Endothelial cell of umbilical vein (primary cell): ENCODE measurements at regions not wholly inside any gene's neighbourhood (a gene's known extent, or its start where the extent isn't known, plus 50 kb on each side); places are given as distances from the start of the nearest gene placed in this dataset.

Experiments used
- BruUV-seq: library from RNA; stranded (reverse); fragments of 400-500 nt; replicated peaks from 2 replicates; lab custom pipeline; 2021; lab: Mats Ljungman, UMichigan
- CTCF ChIA-PET: fragments of 300-600, 350-600 bp; sonication (Branson Sonifier 250); formaldehyde crosslinking; loops from one replicate; lab custom pipeline; 2021; ENCODE audit warnings: antibody characterized with exemption, inconsistent platforms; lab: Charles Lee
- POLR2A ChIA-PET: fragments of 300-600, 350-600 bp; sonication (Branson Sonifier 250); formaldehyde crosslinking; loops from one replicate; lab custom pipeline; 2021; ENCODE audit warnings: antibody characterized with exemption, inconsistent platforms; lab: Charles Lee
- DNase-seq: peaks from one replicate; pipeline ENCODE4 v3.0.0-alpha.2; 2011; ENCODE audit warnings: low read depth, low spot score
- FAIRE-seq: peaks from 2 replicates; lab custom pipeline; 2011; peaks lifted over from hg19 to GRCh38; lab: Jason Lieb, UNC
- H2AFZ ChIP-seq: 2 replicates; pipeline ENCODE4 v1.6.0; 2012; ENCODE audit warnings: low read depth, low read length, control low read depth, inconsistent platforms
- H3K27ac ChIP-seq: 2 replicates; pipeline ENCODE4 v1.5.1; 2011; ENCODE audit warnings: low read depth, mild to moderate bottlenecking, control low read depth, low read length, moderate library complexity; ENCODE audit not compliant: insufficient read depth
- H3K27me3 ChIP-seq, 2 experiments: 2 replicates each; pipeline versions ENCODE4 v1.6.0 to v1.6.1; 2011; ENCODE audit warnings: low read length in 2 of 2, mixed read lengths in 1 of 2; ENCODE audit not compliant: control insufficient read depth in 2 of 2, insufficient read depth in 2 of 2
- H3K36me3 ChIP-seq, 2 experiments: 2 replicates in 1 of 2; 3 replicates in 1 of 2; pipeline ENCODE4 v1.5.1; 2011; ENCODE audit warnings: low read length in 2 of 2, mild to moderate bottlenecking in 1 of 2, moderate library complexity in 1 of 2; ENCODE audit not compliant: control insufficient read depth in 2 of 2, insufficient read depth in 2 of 2; ENCODE audit errors: extremely low read depth in 1 of 2
- H3K4me1 ChIP-seq: 3 replicates; pipeline ENCODE4 v1.5.1; 2011; ENCODE audit warnings: mild to moderate bottlenecking, low read length; ENCODE audit not compliant: control insufficient read depth, insufficient read depth; ENCODE audit errors: extremely low read depth
- H3K4me2 ChIP-seq: 2 replicates; pipeline ENCODE4 v1.6.1; 2011; ENCODE audit warnings: low read length, control low read depth, mixed read lengths; ENCODE audit not compliant: insufficient read depth
- H3K4me3 ChIP-seq, 3 experiments: fragments of 200-600 bp in 1 of 3; sonication (generic), shearing (Covaris generic) in 1 of 3; replicated peaks in 1 of 3; 2 replicates each; pipeline ENCODE4 v1.5.1; 2011 to 2016; ENCODE audit warnings: control low read depth in 3 of 3, low read length in 3 of 3, mild to moderate bottlenecking in 2 of 3, inconsistent platforms in 1 of 3, low read depth in 1 of 3, moderate library complexity in 1 of 3; ENCODE audit not compliant: insufficient read depth in 1 of 3
- H3K79me2 ChIP-seq: 2 replicates; pipeline ENCODE4 v1.6.0; 2012; ENCODE audit warnings: low read length, inconsistent platforms; ENCODE audit not compliant: control insufficient read depth, insufficient read depth
- H3K9ac ChIP-seq: replicated peaks from 2 replicates; pipeline ENCODE3; 2011; ENCODE audit warnings: low read length, control low read depth; ENCODE audit not compliant: insufficient read depth; ENCODE audit errors: extremely low read depth
- H3K9me1 ChIP-seq: replicated peaks from 3 replicates; pipeline ENCODE4 v1.6.0; 2011; ENCODE audit warnings: mild to moderate bottlenecking, low read length; ENCODE audit not compliant: control insufficient read depth, insufficient read depth; ENCODE audit errors: extremely low read depth
- H3K9me3 ChIP-seq: replicated peaks from 2 replicates; pipeline ENCODE4 v1.5.1; 2012; ENCODE audit warnings: low read length, inconsistent platforms; ENCODE audit not compliant: control insufficient read depth, insufficient read depth
- H4K20me1 ChIP-seq: replicated peaks from 2 replicates; pipeline ENCODE3; 2011; ENCODE audit warnings: mild to moderate bottlenecking, low read length; ENCODE audit not compliant: control insufficient read depth, insufficient read depth; ENCODE audit errors: extremely low read depth
- CTCF ChIP-seq, 2 donors: IDR thresholded peaks; 1 replicate in 1 of 2; 2 replicates in 1 of 2; pipeline ENCODE4 v1.5.1; 2011; ENCODE audit warnings: low read length in 2 of 2, mild to moderate bottlenecking in 2 of 2, moderate library complexity in 2 of 2, control low read depth in 1 of 2, inconsistent platforms in 1 of 2, low read depth in 1 of 2; ENCODE audit not compliant: insufficient read depth in 1 of 2; ENCODE audit errors: extremely low read depth in 1 of 2
- EZH2 ChIP-seq: IDR thresholded peaks from 2 replicates; pipeline ENCODE4 v1.6.1; 2012; ENCODE audit warnings: borderline replicate concordance, low read depth, mild to moderate bottlenecking, moderate library complexity, low read length, inconsistent platforms; ENCODE audit not compliant: severe bottlenecking
- FOS ChIP-seq: IDR thresholded peaks from 2 replicates; pipeline ENCODE4 v1.6.1; 2011; ENCODE audit warnings: mild to moderate bottlenecking, low read length, moderate library complexity, borderline replicate concordance; ENCODE audit not compliant: insufficient read depth
- GATA2 ChIP-seq: IDR thresholded peaks from 2 replicates; pipeline ENCODE4 v1.7.0; 2011; ENCODE audit warnings: low read depth, mild to moderate bottlenecking, moderate library complexity, mixed read lengths, low read length; ENCODE audit not compliant: insufficient read length, insufficient read depth
- JUN ChIP-seq: IDR thresholded peaks from 2 replicates; pipeline ENCODE4 v1.6.1; 2011; ENCODE audit warnings: borderline replicate concordance, low read depth; ENCODE audit not compliant: insufficient read length, insufficient read depth
- MAX ChIP-seq: IDR thresholded peaks from 2 replicates; pipeline ENCODE4 v1.6.1; 2011; ENCODE audit not compliant: insufficient read depth, insufficient read length
- MYC ChIP-seq: IDR thresholded peaks from one replicate; pipeline ENCODE4 v1.6.1; 2011; ENCODE audit warnings: mild to moderate bottlenecking, low read depth, low read length
- POLR2A ChIP-seq: IDR thresholded peaks from 2 replicates; pipeline ENCODE4 v1.6.1; 2012; ENCODE audit warnings: low read depth, mild to moderate bottlenecking, control low read depth, low read length
- POLR2AphosphoS5 ChIP-seq: IDR thresholded peaks from 2 replicates; pipeline ENCODE4 v1.6.1; 2012; ENCODE audit warnings: low read depth, mild to moderate bottlenecking, control low read depth, low read length, moderate library complexity; ENCODE audit not compliant: insufficient read depth
- dilution Hi-C: fragments of 300-500 bp; cut with MboI; formaldehyde crosslinking; loops from one replicate; pipeline ENCODE4 v1.15.0; 2019; ENCODE audit warnings: low sequenced_read_pairs; ENCODE audit not compliant: extremely low pct_ligation_motif_present
- intact Hi-C: fragments of 100-400 bp; cut with micrococcal nuclease; formaldehyde crosslinking; loops from one replicate; pipeline ENCODE4 v1.10.0; 2022

GRCh38 chr17:77826132-77826873 is 132.2 kb upstream of the TNRC6C start:
- intact Hi-C loops (no loop called here), dilution Hi-C loops (no loop called here)
- Histone ChIP-seq H3K79me2 (no peaks in the 10 kb centered on the region), H3K4me3 (no peak overlapping the region), H3K9ac (no peak overlapping the region), H2AFZ (no peak overlapping the region), H3K4me1 (peaks cover 19% of the 10 kb centered on the region), H3K36me3 (no peaks in the 10 kb centered on the region), H4K20me1 (no peaks in the 10 kb centered on the region), H3K27me3 (no peaks in the 10 kb centered on the region), H3K9me1 (no peaks in the 10 kb centered on the region), H3K4me2 (no peak overlapping the region), H3K9me3 (no peaks in the 10 kb centered on the region), H3K27ac (no peak overlapping the region)
- TF ChIP-seq MAX (no peak), JUN (no peak)
- DNase-seq (no peak), FAIRE-seq (no peak)
- BruUV-seq = no TSS peak
- ChIA-PET CTCF (interaction anchor here (1.2 kb wide), 1 partner anchor 8 kb away, joined by 4 read pairs; no protein-coding TSS in a partner anchor), POLR2A (no interaction called here)

GRCh38 chr17:77827039-77827438 is 131.5 kb upstream of the TNRC6C start:
- CTCF ChIA-PET = no interaction called here
- no peaks in the 10 kb centered on the region for H3K9me1 ChIP-seq
- H3K9ac ChIP-seq = no peak overlapping the region
- H3K4me2 ChIP-seq = no peak overlapping the region
- H2AFZ ChIP-seq = no peak overlapping the region
- DNase-seq = no peak
- no peaks in the 10 kb centered on the region for H4K20me1 ChIP-seq
- H3K9me3 ChIP-seq = no peaks in the 10 kb centered on the region
- intact Hi-C loops = no loop called here
- FAIRE-seq = no peak
- POLR2A ChIA-PET = no interaction called here
- peaks cover 26% of the 10 kb centered on the region for H3K4me1 ChIP-seq
- TF ChIP-seq JUN = no peak
- TF ChIP-seq MYC = no peak
- TF ChIP-seq POLR2A = no peak
- TF ChIP-seq EZH2 = no peak
- TF ChIP-seq GATA2 = no peak
- TF ChIP-seq MAX = no peak
- no peak for TF ChIP-seq CTCF (IDR thresholded peaks at IDR 0.05; ENCODE audit: extremely low read depth in 1 of 2, insufficient read depth in 1 of 2, low read depth in 1 of 2, low read length in 2 of 2)
- TF ChIP-seq FOS = no peak
- TF ChIP-seq POLR2AphosphoS5 = no peak
- no peaks in the 10 kb centered on the region for H3K27me3 ChIP-seq
- H3K79me2 ChIP-seq = no peaks in the 10 kb centered on the region
- no TSS peak for BruUV-seq
- H3K36me3 ChIP-seq = no peaks in the 10 kb centered on the region
- no peak overlapping the region for H3K4me3 ChIP-seq
- dilution Hi-C loops = no loop called here
- H3K27ac ChIP-seq = no peak overlapping the region
